SK-N-SH treated with all-trans-retinoic acid at 6 μM for 48 hours (cell line): ENCODE measurements at regions not wholly inside any gene's neighbourhood (a gene's known extent, or its start where the extent isn't known, plus 50 kb on each side); places are given as distances from the start of the nearest gene placed in this dataset.

Experiments used
- ARNTL ChIP-seq: fragments of 450-650 bp; formaldehyde crosslinking; IDR thresholded peaks from 2 replicates; pipeline ENCODE4 v1.5.0; 2020; ENCODE audit warnings: low read depth, mild to moderate bottlenecking, moderate library complexity, borderline replicate concordance
- RARB ChIP-seq: fragments of 250-450 bp; sonication (Bioruptor Pico); IDR thresholded peaks from 2 replicates; pipeline ENCODE4 v1.8.0; 2021; ENCODE audit warnings: mild to moderate bottlenecking, moderate library complexity
- SNAI2 ChIP-seq: fragments of 250-450 bp; sonication (Bioruptor Pico); IDR thresholded peaks from 2 replicates; pipeline ENCODE4 v1.5.0; 2020; ENCODE audit warnings: mild to moderate bottlenecking, moderate library complexity
- ZC3H10 ChIP-seq: fragments of 250-450 bp; sonication (Bioruptor Pico); IDR thresholded peaks from 2 replicates; pipeline ENCODE4 v1.5.1; 2021; ENCODE audit warnings: mild to moderate bottlenecking, moderate library complexity
- ZFP30 ChIP-seq: fragments of 450-650 bp; formaldehyde crosslinking; IDR thresholded peaks from 2 replicates; pipeline ENCODE4 v1.5.0; 2022; ENCODE audit warnings: mild to moderate bottlenecking, moderate library complexity
- ZNF8 ChIP-seq: fragments of 450-650 bp; formaldehyde crosslinking; IDR thresholded peaks from 2 replicates; pipeline ENCODE4 v1.5.0; 2020; ENCODE audit warnings: mild to moderate bottlenecking, moderate library complexity

GRCh38 chr13:84136582-84136981 is 254.3 kb upstream of the SLITRK1 start:
- TF ChIP-seq ZC3H10 (CRISPR knock-in tag) (no peak), ZFP30 (no peak), SNAI2 (CRISPR knock-in tag) (no peak), RARB (CRISPR knock-in tag) (no peak), ZNF8 (CRISPR knock-in tag) (no peak), ARNTL (CRISPR knock-in tag) (no peak)
